CD4-positive, alpha-beta T cell treated with Interleukin-17A for 1 hour (primary cell): ENCODE measurements at regions not wholly inside any gene's neighbourhood (a gene's known extent, or its start where the extent isn't known, plus 50 kb on each side); places are given as distances from the start of the nearest gene placed in this dataset.
"Not testable (repeated sequence)": the region's sequence is repeated elsewhere in the genome, so short reads cannot be mapped to it uniquely, and the experiment has no call there.

ENCODE experiments used
- DNase-seq: peaks from one replicate; pipeline ENCODE4 v3.0.0-alpha.2; 2020

DNA sequence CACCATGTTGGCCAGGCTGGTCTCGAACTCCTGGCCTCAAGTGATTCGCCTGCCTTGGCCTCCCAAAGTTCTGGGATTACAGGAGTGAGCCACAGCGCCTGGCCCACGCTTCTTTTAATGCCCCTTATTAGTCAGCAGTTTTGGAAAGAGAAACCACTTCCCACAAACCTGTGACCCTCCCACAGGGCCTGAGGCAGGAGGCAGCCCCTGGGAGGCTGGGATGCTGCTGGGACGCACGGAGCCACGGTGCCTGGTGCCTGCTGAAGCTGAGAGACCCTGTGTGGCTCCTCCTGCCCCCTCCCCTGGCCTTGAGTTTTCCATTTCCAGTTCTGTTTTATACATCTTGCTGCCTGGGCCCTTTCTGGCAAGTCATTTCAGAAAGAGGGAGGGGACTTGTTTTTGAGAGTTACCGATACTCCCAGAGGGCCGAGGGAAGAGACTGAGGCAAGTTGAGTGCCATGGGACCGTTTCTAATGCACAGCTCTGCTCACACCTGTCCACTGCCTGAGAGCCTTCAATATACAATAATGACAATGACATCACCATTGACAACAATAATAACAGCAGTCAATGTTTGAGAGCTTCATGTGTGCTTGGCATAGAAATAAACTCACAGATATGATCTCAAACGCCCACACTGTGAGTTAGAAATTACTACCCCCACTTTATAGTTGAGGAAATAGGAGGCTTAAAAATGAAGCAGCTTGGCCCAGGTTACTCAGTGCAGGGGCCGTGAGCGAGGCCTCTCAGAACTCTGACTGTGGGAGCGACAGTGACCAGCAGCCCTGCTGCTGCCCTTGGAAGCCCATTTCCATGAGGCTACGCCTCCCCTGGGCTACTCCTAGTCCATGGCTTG lies 78.1 kb upstream of the YWHAQ start:
- DNase-seq: no peak

DNA sequence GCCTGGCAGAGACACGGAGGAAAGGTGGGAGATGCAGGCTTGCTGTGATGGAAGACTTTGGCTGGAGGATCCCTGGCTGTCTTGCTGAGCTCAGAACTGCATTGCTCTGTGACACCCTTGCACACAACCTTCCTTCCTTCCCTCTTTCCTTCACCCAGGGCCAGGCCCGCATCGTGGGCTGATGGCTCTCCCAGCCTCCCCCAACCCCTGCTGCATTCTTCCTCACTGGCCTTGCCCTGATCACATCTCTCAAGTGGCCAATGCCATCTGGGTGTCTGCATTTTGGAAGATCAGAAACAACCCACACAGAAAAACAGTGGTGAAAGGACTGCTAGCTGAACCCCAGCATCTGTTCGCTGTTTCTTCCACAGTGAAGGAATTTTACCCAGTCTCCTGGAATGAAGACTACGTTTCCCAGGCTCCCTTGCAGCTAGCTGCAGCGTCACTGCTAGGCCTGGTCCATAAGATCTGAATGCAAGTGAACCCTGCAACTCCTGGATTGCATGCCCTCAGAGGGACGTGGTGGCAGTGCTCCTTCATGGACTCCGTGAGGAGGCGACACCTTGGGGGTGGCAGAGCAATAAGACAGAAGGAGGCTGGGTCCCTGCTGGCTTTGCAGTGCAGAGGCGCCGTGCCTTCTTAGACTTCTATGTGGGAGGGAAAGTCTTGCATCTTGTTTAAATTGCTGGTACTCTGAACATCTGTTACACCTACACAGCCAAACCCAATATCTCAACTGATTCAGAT lies 78.9 kb upstream of the YWHAQ start:
- no peak for DNase-seq

DNA sequence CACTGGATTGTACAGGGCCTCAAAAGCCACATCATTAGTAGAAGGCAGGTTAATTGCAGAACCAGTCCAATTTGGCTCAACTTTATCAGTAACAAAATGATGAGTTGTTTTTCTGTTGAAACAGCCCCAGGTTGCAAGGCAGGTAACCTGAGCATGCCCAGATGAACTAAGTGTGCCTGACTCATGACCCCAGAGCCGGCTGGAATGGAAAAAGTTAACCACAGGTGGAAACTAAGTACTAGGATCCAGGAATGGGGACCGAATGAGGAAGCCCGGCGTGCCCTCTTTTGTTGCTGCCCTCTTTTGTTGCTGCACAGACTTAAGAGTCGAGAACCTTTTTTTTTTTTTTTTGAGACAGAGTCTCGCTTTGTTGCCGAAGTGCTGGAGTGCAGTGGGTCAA lies 79.5 kb upstream of the YWHAQ start:
- no peak for DNase-seq

DNA sequence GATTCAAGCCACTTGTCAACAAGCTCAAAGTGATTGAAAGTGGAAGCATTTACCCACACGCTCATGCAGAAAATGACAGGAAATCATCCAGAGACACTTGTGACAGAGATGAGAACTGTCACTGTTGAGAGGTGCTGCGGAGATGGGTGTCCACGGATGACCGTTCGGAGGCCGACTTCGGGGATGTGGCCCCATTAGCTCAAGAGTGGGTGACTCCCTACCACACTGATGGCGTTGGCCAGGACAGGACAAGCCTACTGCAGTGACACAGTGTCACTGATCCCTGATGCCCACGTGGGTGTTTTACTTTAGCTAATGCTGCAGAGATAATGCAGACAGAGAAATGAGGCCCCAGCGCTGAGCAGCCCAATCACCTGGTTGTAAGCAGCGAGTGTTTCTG lies 81.5 kb upstream of the YWHAQ start:
- DNase-seq: peak; percentile 35

DNA sequence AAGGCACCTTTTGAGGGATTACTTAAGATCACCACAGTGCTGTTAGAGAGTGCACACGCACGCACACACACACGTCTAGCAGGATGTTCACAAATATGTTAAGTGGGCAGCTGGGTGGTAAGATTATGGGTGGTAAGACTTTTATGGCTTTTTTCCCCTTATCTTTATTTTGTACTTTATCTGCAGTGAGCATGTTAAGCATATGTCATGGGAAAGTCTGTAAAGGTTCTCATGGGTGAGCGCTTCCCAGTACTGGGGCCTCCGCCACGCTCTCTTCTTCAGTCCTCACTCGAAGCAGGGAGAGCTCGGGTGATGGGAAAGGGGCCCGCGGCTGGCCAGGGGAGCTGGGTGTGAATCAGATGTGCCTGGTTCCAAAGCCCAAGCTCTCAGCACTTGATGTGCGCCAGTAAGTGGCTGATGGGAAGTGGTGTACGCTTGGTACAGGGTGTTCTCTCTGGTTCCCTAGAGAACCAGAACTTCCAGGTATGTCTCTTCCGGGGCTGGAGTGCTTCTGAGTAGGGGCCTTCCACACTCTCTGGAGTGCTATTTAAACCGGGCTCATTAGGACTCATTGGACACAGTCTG lies 83.9 kb upstream of the YWHAQ start:
- no peak for DNase-seq

DNA sequence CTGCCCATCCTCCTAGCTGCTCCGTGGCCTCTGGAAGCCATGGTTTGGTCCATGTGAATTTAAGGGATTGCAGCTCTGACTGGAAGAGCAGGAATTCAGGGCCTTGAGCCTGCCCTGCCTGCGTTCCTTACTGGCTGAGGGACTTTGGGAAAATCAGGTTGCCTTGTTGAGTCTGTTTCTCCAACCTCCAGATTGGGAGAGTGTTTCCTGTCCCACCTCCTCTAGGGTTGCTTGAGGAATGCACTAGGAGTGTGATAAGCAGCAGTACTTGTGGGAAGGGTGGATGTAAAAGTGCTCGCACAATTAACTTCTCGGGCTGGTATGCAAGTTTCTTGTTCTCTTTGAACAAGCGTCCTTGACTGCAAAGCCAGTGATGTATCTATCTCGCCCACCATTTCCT lies 84.4 kb upstream of the YWHAQ start:
- no peak for DNase-seq

DNA sequence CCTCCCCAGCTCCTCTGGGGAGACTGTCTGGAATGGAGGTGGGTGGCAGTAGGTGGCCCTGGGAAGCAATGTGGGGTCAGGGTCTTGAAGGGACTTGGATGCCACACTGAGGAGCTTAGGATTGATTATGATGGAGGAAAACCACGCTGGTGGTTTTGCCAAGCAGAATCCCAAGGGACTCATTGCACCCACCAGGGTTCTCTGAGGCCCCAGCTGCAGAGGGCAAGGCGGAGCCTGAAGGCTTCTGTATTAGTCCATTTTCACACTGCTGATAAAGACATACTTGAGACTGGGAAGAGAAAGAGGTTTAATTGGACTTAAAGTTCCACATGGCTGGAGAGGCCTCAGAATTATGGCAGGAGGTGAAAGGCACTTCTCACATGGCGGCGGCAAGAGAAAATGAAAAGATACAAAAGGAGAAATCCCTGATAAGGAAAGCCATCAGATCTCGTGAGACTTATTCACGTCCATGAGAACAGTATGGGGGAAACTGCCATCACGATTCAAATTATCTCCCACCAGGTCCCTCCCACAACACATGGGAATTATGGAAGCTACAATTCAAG lies 87.2 kb upstream of the YWHAQ start:
- DNase-seq: no peak

DNA sequence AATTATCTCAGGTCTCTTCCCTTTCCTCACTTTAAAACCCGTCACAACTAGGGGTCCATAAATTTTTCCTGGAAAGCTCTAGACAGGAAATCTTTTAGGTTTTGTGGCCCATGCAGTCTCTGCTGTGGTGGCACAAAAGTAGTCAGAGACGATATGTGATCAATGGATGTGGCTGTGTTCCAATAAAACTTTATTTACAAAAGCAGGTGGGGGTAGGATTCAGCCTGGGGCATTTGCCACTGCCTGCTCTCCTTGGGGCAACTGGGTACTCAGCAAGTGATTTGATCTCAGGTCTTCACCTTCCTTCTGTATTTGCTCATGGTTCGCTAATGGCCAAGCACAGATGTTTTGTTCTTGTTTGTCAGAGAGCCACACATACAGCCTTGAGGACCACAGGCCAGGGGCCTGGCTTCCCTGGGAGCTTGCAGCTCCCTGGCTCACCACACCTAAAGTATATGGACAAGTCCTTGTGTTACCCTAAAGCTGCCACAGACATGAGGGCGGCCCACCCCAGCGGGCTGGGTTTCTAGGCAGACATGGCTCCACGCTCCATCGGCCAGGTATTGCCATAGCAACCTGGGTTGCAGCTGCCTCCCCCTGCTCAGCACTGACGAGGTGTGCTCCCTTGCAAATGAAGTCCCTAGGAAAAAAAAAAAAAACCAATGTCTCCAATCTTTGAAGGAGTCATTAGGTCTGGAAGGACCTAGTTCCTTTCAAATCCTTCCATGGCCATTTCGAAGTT lies 89.7 kb upstream of the YWHAQ start:
- DNase-seq: no peak

DNA sequence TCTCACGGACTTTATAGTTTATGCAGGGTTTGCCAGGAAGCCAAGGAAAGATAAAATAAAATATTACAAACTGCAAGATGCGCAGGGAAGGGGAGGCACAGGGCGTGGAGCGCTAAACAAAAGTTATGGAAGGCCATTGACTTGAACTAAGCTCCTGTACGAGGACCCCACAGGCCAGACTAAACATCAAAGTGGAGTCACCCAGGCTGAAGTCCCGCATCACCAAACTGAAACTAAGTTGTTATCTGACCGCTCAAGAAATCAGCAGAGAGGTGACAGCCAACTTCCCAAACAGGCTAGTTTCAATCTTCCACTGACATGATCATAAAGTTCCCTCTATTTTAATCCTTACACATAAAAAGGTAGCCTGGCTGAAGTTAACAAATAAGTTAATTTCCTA lies 90.5 kb upstream of the YWHAQ start:
- no peak for DNase-seq

DNA sequence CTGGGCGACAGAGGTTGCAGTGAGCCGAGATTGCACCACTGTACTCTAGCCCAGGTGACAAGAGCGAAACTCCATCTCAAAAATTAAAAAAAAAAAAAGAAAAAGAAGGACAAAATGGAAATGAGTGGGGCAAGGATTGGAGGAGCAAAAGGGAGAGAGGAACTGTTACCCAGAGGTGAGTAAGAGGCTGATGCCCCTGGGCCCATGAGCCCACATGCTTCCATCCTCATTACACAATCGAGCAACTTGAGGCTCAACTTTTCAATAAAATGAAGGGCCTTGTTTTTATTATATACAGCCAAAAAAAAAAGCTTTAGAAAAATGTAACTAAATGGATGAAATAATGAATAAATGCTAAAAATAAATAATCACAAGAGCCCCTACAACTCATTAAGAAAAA lies 91.7 kb upstream of the YWHAQ start:
- DNase-seq: no peak

DNA sequence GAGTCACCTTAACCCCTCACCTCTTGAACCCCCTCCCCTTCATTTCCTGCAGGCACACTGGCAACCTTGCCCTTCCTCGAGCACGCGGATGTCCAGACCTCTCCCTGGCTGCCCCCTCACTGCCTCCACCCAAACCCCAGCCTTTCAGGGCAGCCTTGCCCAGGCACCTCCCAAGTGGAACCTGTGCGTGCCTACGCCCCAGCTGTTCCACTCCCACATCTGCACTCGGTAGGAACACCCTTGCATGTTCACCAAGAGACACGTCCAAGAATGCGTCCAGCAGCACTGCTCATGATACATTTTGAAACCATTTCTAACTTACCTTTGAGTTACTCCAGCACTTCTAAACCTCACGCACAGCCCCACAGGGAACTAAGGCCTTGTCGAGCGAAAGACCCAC lies 93.8 kb upstream of the YWHAQ start:
- DNase-seq: no peak

DNA sequence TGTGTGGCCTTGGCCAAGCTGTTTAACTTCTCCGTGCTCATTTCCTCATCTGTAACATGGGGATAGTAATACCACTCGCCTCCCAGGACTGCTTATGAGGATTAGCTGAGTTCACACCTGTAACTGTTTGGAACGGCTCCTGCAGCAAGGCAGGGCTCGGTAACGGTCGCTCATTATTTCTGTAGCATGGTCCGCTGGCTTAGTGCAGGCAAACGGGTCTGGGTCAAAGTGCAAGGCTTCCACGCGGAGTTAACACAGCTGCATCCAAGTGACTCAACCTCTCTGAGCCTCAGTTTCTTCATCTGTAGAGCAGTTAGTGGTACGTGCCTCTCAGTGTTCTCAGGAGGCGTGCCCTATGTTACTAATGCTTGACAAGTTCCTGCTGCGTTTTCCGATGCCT lies 94.3 kb upstream of the YWHAQ start:
- no peak for DNase-seq

DNA sequence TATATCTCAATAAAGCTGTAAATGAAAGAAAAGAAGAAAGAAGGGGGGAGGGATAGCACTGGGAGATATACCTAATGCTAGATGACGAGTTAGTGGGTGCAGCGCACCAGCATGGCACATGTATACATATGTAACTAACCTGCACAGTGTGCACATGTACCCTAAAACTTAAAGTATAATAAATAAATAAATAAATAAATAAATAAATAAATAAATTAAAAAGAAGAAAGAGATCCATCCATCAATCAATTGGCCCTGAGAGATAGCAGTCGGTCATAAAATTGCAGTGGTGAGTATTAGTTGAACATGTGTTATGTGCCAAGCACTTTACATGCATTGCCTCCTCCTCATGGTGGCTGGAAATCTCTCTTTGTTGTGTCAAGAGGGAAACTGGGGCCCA lies 95.2 kb upstream of the YWHAQ start:
- DNase-seq: not testable (repeated sequence)

DNA sequence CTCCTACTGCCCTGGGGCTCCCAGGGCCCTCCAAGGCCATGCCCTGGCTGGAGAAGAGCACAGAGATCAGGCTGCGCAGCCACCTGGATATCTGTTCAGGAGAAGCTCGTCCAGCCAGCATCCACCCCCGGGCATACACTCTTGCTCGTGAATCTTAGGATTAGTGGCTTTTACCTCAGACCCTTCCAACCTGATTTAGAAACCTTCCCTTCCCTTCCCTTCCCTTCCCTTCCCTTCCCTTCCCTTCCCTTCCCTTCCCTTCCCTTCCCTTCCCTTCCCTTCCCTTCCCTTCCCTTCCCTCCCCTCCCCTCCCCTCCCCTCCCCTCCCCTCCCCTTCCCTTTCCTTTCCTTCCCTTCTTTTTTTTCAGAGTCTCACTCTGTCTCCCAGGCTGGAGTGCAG lies 99.7 kb upstream of the YWHAQ start:
- not testable (repeated sequence) for DNase-seq

DNA sequence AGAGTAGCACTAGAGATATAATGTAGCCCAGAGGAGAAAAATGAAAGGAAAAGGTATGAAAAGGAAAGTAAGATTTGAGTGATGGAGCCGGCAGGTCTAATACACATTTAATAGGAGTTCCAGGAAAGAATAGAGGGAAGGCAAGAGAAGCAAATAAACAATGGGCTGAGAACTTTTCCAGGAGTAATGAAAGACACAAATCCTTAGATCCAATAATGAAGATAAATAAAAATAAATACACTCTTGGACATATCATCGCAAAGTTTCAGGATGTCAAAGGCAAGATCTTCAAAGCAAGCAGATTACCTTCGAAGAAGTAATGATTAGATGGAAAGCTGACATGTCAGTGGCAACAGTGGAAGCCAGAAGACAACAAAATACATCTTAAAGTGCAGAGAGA lies 102.0 kb upstream of the YWHAQ start:
- no peak for DNase-seq

DNA sequence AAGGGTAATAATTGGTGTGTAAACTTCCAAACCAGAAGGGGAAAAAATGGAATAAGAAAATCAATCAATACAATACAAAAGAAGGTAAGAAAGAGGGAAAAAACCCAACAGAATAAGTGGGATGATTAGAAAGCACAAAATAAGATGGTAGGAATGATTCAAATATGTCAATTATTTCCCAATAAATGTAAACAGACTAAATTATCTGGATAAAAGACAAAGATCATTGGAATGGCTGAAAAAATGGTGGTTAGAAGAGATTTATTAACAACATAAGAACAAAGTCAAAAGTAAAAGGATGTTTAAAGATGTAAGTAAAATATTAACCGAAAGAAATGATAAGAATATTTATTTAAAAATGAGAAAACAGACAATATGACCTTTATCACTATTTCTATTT lies 103.5 kb upstream of the YWHAQ start:
- DNase-seq: no peak

DNA sequence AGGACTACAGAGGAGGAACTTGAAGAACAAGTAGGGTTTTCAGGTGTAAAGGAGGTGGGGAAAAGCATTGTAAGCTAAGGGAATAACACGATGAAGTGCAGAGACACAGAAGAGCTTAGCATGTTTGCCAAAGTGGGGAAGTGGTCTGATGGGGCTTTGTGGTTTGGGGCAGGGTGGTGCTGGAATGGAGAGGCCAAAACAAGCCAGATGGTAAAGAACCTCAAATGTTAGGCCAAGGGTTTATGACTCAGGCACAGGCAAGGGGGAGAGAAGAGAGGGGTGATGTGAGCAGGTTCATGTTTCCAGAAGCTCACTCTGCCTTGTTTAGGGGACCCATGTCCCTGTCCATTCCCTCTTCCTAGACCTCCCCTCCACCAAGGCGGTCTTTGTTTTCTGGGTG lies 104.5 kb upstream of the YWHAQ start:
- DNase-seq: peak; percentile 25

DNA sequence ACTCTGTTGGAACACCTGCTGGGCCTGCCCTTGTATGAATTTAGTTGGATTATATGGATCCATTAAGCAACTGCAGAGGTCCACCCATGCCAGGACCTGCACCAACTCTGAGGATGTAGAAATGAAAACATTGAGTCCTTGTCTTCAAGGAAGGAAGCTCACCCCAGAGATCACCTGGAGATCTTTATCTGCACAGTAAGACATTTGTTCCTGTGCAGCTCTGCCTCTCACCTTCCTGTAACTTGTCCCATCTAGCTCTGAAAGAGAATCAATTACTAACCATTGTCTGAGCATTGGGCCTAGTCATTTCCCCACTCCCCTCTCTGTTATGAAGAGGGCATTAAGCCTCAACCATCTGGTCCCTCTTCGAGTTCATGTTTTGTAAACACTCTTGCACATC lies 105.2 kb upstream of the YWHAQ start:
- DNase-seq: peak; percentile 45

DNA sequence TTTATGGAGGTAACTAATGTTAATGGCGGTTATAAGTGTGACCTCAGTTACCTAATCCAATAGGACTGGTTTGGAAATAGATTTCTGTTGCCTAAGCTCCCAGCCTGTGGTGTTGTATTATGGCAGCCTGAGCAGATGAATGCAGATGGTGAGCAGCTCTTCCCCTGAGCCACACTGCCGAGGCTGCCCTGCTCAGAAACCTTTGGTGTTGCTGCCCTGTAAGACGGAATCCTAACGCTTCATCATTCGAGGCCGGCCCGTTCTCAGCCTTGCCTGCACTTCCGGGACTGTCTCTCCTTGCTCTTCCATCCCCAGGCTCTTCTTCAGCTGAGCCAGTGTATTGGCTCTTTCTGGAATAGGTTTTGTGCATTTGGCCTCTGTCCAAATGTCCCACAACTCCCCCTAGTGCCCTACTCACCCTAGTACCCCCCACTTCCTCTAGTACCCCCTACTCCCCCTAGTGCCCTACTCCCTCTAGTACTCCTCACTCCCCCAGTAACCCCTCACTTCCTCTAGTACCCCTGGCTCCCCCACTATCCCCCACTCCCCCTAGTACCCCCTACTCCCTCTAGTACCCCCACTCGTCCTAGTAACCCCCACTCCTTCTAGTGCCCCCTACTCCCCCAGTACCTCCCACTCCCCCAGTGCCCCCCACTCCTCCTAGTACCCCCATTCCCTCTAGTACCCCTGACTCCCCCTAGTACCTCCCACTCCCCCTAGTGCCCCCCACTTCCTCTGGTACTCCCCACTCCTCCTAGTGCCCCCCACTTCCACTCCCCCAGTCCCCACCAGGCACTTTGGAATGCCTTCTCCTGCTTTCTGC lies 106.0 kb upstream of the TAF1B start:
- DNase-seq: peak; percentile 33

DNA sequence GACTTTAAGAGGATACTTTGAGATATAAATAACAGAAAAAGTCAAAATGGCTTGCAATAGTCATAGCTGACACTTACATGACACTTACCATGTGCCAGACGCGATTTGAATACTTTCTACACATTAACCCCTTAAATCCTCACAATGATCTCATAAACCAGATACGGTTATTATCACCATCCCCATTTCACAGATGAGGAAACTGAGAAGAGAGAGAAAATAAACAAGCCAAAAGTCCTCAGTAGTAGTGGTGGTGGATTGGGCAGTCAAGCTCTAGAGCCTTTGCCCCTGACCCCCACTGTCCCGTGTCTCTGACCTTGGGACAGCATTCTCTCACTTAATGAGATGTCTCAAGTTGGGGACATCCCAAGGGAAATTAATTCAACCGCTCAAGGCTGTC lies 105.2 kb upstream of the TAF1B start:
- DNase-seq: no peak

DNA sequence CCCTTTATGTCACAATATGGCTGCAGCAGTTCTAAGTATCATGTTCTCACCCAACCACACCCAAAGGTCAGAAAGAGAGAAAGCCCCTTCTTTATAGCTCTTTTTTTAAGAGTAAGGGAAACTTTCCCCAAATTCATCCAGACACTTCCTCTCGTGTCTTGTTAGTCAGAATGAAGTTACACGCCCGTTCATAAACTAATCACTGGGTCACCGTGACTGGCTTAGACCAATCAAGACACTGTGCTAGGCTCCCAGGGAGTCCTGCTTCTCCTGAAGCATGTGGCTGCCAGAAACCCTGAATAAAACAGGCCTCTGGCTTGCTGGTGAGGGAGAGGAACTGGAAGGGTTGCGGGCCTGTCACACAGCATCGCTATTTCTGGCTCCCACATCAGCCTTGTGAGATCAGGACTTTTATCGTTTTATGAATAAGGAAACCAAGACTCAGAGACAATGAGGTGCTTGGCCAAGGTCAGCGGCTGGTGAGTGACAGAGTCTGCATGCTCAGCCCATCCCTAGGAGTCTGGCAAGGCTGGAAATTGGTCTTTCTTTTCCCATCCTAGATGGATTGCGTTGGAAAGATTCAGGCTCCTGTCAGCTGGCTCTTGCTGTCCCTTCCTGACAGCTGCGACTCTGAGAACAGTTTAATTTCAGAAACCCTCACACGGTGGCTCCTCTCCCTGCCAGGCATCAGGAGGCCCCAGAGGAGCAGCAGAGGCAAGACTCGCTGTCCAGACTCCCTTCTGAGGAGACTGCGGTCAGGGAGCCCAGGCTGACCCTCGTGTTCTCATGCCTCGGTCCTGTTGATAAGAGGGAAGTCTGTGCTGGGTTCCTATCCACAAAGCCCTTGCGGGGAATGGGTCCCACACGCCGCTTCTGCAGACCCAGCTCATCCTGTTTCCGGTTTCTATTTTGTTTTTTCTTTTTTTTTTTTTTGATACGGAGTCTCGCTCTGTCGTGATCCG lies 104.5 kb upstream of the TAF1B start:
- peak; percentile 49 for DNase-seq
